ENCODE measurements at regions not wholly inside any gene's neighbourhood (a gene's known extent, or its start where the extent isn't known, plus 50 kb on each side); places are given as distances from the start of the nearest gene placed in this dataset.

DNA sequence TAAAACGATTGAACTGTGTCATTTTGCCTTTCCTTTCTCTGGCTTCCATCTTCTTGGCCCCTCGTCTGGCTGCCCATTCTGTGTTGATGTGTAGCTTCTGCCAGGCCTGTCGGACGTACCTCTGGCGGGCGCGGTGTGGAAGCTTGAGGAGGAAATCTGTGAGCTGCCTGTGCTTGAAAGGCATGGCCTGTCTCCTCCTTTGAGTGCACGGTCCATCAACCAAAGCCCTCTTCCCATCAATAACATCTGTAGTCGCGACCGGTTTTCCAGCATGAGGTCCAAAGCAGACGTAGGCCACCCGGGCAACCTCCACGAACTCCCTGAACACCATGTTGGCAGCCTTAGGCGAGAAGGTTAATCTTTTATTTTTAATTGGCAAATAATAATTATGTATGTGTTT, 202.7 kb downstream of the CRLF2 start:
- Histone ChIP-seq H3K4me1 (no peaks in the 10 kb centered on the region), H3K9me3 (no peaks in the 10 kb centered on the region), H3K27ac (no peak overlapping the region), H3K27me3 (ENCODE audit: insufficient read depth in 3 of 3, low read length in 2 of 3) (no peaks in the 10 kb centered on the region), H3K36me3 (ENCODE audit: insufficient read depth in 1 of 2, low read depth in 1 of 2) (no peaks in the 10 kb centered on the region), H3K4me3 (no peak overlapping the region)
- ATAC-seq (no peak), DNase-seq (no peak)
- intact Hi-C loops (cut with DNase I) = no loop called here
- 82 to 85% (median 83%) methylated on average over 15 of the region's 15 CpGs for WGBS, 3 donors
- TF ChIP-seq CTCF (IDR thresholded peaks at IDR 0.05) = no peak

DNA sequence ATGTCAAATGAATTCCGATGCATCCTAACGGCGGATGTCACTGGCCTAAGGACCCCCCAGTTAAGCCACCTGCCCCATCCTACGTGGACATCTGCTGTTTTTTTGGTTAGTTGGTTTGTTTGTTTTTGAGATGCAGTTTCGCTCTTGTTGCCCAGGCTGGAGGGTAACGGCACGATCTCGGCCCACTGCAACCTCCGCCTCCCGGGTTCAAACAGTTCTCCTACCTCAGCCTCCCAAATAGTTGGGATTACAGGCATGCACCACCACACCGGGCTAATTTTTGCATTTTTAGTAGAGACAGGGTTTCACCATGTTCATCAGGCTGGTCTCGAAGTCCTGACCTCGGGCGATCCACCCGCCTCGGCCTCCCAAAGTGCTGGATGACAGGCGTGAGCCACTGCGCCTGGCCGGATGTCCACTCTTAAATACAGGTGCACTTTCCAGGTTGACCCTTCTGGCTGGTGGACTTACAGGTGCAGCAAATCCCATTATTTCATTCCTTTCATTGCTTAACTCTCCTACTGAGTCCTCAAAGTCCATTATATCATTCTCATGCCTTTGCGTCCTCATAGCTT, 206.2 kb downstream of the CRLF2 start:
- Histone ChIP-seq H3K4me1 (no peaks in the 10 kb centered on the region), H3K36me3 (ENCODE audit: insufficient read depth in 1 of 2, low read depth in 1 of 2) (no peaks in the 10 kb centered on the region), H3K27ac (no peak overlapping the region), H3K9me3 (no peaks in the 10 kb centered on the region), H3K4me3 (no peak overlapping the region), H3K27me3 (ENCODE audit: insufficient read depth in 3 of 3, low read length in 2 of 3) (no peaks in the 10 kb centered on the region)
- TF ChIP-seq CTCF (IDR thresholded peaks at IDR 0.05) = no peak
- ATAC-seq (no peak), DNase-seq (no peak)
- intact Hi-C loops (cut with DNase I) = no loop called here
- WGBS, 3 donors = 91 to 92% (median 92%) methylated on average over 20 of the region's 20 CpGs

DNA sequence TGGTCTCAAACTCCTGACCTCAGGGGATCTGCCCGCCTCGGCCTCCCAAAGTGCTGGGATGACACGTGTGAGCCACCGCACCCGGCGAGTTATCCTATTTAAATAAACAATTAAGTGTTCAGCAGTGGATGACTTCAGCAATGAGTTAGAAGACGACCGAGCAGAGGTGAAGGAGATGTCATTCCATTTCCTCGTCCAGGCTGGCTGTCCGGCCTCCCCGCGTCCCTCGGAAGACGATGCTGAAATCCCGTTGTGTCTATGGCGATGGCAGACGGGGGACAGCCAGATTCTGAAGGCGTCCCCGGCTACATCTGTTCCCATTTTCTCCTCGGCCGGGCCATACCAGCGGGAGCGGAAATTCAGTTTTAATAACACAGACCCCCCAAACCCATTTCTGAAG, 209.8 kb downstream of the CRLF2 start:
- DNase-seq (no peak), ATAC-seq (no peak)
- 70 to 73% (median 71%) methylated on average over 23 of the region's 23 CpGs for WGBS, 3 donors
- Histone ChIP-seq H3K27ac (no peak overlapping the region), H3K36me3 (ENCODE audit: insufficient read depth in 1 of 2, low read depth in 1 of 2) (no peaks in the 10 kb centered on the region), H3K4me1 (no peaks in the 10 kb centered on the region), H3K9me3 (no peaks in the 10 kb centered on the region), H3K27me3 (ENCODE audit: insufficient read depth in 3 of 3, low read length in 2 of 3) (no peaks in the 10 kb centered on the region), H3K4me3 (no peak overlapping the region)
- TF ChIP-seq CTCF (IDR thresholded peaks at IDR 0.05) = no peak
- intact Hi-C loops (cut with DNase I) = no loop called here

DNA sequence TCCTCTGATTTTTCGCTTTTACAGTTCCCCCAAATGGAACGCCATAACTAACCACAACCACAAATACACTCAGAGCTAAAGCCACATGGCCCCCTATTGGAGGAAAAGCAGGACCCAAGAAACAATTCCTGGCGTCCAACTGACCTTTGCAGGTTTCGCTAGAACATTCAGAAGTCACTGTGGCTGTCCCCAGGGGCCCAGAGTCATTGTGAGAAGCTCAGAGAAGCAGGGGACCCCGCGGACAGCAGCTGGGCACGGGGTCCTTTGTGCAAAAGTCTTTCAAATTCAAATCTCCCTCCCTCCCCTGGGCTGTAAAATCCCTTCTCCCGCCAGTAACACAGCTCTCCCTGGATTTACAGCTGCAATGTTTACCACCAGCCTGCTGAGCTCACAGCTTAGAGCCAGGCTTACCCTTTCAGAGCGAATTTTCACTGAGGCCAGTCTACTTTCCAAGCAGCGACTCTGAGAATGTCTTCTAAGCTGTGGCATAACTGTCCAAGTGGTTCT, 214.8 kb downstream of the CRLF2 start:
- Histone ChIP-seq H3K4me1 (no peaks in the 10 kb centered on the region), H3K36me3 (ENCODE audit: insufficient read depth in 1 of 2, low read depth in 1 of 2) (no peaks in the 10 kb centered on the region), H3K27me3 (ENCODE audit: insufficient read depth in 3 of 3, low read length in 2 of 3) (no peaks in the 10 kb centered on the region), H3K9me3 (no peaks in the 10 kb centered on the region), H3K27ac (no peak overlapping the region), H3K4me3 (no peak overlapping the region)
- intact Hi-C loops (cut with DNase I) = loop anchor here (10.0 kb wide), 1 partner anchor 1327 kb away; no protein-coding TSS in a partner anchor
- DNase-seq (peak in 1 of 2 donors; percentile 15), ATAC-seq (no peak)
- no peak for TF ChIP-seq CTCF (IDR thresholded peaks at IDR 0.05)
- WGBS, 3 donors = 15 to 22% (median 19%) methylated on average over 10 of the region's 10 CpGs

DNA sequence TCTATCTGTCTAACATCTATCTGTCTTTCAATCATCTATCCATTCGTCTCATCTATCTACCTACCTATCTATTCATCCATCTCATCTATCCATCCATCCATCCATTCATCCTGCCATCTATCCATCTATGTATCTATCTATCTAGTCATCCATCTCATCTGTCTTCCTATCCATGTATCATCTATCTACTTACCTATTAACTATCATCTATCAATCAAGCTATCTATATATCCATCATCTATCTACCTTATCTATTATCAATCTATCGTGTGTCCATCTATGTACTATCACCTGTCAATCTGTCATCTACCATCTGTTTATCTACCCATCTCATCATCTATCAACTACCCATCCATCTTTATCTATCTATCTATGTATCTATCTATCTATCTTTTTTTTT, 217.7 kb downstream of the CRLF2 start:
- Histone ChIP-seq H3K9me3 (no peaks in the 10 kb centered on the region), H3K4me3 (no peak overlapping the region), H3K36me3 (ENCODE audit: insufficient read depth in 1 of 2, low read depth in 1 of 2) (no peaks in the 10 kb centered on the region), H3K27me3 (ENCODE audit: insufficient read depth in 3 of 3, low read length in 2 of 3) (no peaks in the 10 kb centered on the region), H3K4me1 (no peaks in the 10 kb centered on the region), H3K27ac (no peak overlapping the region)
- no peak for DNase-seq
- ATAC-seq = no peak
- 94 to 96% (median 96%) methylated on average over 2 of the region's 2 CpGs for WGBS, 3 donors
- intact Hi-C loops (cut with DNase I) = loop anchor here (5.0 to 10.0 kb wide), 2 partner anchors 598 to 1330 kb away; partner anchors contain the start of gene AKAP17A (in 1 of the 2)
- TF ChIP-seq CTCF (IDR thresholded peaks at IDR 0.05) = no peak
